ENCODE measurements at regions not wholly inside any gene's neighbourhood (a gene's known extent, or its start where the extent isn't known, plus 50 kb on each side); places are given as distances from the start of the nearest gene placed in this dataset.

GRCh38 chr3:158882445-158882844, 80.6 kb downstream of the MFSD1 start:
- no peak overlapping the region for H3K4me3 ChIP-seq (ENCODE audit: low read length)
- TF ChIP-seq ZNF274 (IDR thresholded peaks at IDR 0.05; ENCODE audit: low read depth, low read length), result no peak

GRCh38 chr3:158896729-158897128, 94.9 kb downstream of the MFSD1 start:
- H3K4me3 ChIP-seq (ENCODE audit: low read length), result no peak overlapping the region
- TF ChIP-seq ZNF274 (IDR thresholded peaks at IDR 0.05; ENCODE audit: low read depth, low read length), result no peak

- TF ChIP-seq ZNF274 (IDR thresholded peaks at IDR 0.05; ENCODE audit: low read depth, low read length), result no peak
- H3K4me3 ChIP-seq (ENCODE audit: low read length), result no peak overlapping the region
These were observed 104.9 kb downstream of the MFSD1 start for GRCh38 chr3:158906749-158907148.

DNA sequence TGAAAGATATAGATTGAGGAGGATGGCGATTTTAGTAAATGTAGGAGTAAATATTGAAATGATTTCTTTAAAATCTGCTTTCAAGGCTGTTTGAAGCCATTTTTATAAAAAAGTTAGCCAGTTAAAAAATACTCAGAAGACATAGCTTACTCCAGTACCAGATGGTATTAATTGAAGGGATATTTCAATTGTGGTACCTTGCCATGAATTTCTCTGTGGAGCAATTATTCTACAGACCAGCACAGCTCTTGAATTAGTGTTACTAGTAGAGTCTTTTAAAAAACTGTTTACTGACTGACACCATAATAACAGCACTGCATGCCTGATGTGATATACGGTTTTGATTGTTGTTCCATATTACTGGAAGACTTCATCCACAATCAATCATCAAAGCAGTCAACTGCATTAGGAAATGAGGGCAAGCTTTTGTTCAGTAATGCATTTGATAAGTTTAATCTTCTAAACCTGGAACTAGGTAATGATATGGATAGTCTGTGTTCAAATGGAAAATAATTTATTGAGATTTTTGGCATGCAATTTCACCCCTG, 106.4 kb downstream of the MFSD1 start:
- TF ChIP-seq ZNF274 (IDR thresholded peaks at IDR 0.05; ENCODE audit: low read depth, low read length), result no peak
- H3K4me3 ChIP-seq (ENCODE audit: low read length), result no peak overlapping the region

DNA sequence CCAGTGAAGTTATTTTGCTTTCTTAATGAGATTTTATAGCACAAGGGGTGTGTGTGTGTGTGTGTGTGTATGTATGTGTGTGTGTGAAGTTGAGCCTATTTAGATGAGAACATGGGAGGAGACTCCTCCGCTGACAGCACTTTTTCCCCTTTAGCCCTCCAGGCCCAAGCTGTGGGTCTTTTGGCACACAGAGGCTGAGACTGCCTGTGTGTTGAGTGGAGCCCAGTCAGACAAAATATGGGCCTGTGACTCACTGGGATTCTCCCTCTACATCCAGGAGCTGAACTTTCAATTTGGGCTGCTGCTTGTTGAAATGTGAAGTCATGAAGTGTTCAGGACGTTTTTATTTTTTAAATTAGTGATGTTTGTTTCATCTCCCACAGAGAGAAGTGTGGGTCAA, 108.0 kb downstream of the MFSD1 start:
- TF ChIP-seq ZNF274 (IDR thresholded peaks at IDR 0.05; ENCODE audit: low read depth, low read length), result no peak
- H3K4me3 ChIP-seq (ENCODE audit: low read length), result no peak overlapping the region

DNA sequence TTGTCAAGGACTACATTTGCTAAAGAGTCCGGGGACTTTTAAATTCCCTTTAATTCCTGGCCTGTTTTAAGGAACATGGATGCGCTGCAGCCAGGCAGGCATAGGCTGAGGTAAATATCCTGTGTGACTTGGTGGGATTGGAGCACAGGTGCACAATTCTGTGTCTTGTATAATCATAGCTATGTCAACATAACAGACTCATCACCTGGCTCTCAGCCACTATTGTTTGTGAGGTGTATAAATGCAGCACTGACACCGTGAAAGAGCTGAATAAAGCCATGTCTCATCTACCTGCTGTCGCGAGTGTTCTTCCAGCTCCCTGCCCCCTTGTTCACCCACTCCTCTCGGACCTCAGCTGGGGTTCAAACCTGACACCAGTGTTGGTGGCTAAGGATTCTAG, 109.7 kb downstream of the MFSD1 start:
- TF ChIP-seq ZNF274 (IDR thresholded peaks at IDR 0.05; ENCODE audit: low read depth, low read length), result no peak
- H3K4me3 ChIP-seq (ENCODE audit: low read length), result no peak overlapping the region

GRCh38 chr3:158912188-158912587, 110.3 kb downstream of the MFSD1 start:
- TF ChIP-seq ZNF274 (IDR thresholded peaks at IDR 0.05; ENCODE audit: low read depth, low read length), result no peak
- H3K4me3 ChIP-seq (ENCODE audit: low read length), result no peak overlapping the region

DNA sequence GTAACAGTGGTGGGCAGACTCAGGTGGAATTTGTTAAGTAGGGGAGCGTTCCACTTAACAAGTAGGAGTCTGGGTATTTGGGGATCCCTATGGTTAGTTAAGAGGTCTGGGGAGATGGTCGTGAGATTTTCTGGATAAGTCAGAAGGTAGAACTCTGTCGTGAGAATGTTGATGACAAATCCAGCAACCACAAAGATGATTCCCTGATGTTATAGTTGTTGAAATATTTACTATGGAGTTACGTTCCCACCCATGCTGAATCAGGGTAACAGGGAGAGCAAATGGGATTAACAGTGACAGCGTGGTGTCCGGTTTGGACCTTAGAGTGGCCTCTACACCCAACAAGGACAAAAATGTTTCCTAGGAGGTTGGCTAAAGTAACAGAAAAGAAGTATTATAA, 110.8 kb downstream of the MFSD1 start:
- TF ChIP-seq ZNF274 (IDR thresholded peaks at IDR 0.05; ENCODE audit: low read depth, low read length), result no peak
- no peak overlapping the region for H3K4me3 ChIP-seq (ENCODE audit: low read length)

DNA sequence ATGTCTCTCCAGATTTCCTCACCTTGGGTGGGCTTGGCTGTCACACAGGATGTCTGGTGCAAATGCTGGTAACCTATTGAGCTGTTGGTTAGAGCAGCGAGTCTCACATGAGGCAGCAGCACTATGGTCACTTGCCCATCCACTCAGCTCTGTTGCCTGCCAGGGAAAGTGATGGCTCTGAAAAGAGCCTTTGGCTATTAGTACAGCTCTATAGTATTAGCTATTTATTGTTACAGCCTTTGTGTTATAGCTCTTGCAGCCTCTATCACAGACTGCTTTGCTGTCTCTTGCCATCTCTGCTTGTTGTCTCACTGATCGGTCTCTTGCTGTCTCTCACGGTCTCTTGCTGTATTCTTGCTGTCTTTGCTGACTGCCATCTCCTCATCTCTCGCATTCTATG, 114.3 kb downstream of the MFSD1 start:
- H3K4me3 ChIP-seq (ENCODE audit: low read length), result no peak overlapping the region
- no peak for TF ChIP-seq ZNF274 (IDR thresholded peaks at IDR 0.05; ENCODE audit: low read depth, low read length)

- TF ChIP-seq ZNF274 (IDR thresholded peaks at IDR 0.05; ENCODE audit: low read depth, low read length), result no peak
These were observed 116.2 kb downstream of the MFSD1 start for GRCh38 chr3:158918008-158918407.

DNA sequence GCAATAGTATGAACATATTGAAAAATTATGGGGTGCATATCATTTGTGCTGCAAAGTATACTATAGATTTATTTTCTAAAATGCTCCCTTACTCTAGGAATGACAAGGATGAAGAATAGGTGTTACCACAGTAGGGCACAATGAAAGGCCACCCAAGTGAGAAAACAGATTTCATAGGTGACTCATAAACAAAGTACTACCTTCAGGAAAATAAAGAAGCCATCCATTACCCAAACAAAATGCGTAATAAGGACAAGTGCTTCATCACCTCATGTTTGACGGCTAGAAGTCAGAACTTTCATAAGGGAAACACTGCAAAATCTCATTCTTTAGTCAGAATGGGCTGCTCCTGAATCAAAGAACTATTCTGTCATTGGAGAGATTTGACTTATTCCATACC, 116.6 kb downstream of the MFSD1 start:
- no peak for TF ChIP-seq ZNF274 (IDR thresholded peaks at IDR 0.05; ENCODE audit: low read depth, low read length)
- no peak overlapping the region for H3K4me3 ChIP-seq (ENCODE audit: low read length)

More at GRCh38 chr3:158918008-158918407, 116.2 kb downstream of the MFSD1 start:
- H3K4me3 ChIP-seq (ENCODE audit: low read length), result no peak overlapping the region

GRCh38 chr3:158920371-158920770, 118.5 kb downstream of the MFSD1 start:
- no peak overlapping the region for H3K4me3 ChIP-seq (ENCODE audit: low read length)

DNA sequence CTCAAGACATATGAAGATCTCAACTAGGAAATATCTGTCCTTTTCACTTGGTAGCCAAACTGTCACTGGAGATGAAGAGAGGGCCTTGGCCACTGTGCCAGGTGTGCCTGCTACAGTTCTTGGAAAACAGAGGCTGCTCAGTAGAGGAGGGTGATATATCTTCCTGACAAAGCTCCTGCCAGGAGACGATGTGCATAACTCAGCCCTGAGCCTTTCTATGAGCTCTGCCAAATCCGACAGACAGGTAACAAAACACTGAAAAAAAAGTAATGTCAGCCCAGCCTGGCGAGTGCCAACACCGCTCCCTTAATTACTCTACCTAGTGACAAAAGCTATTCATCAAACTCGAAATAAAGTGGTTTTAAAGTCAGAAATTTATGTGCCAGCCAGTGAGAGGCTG, 123.2 kb downstream of the MFSD1 start:
- H3K4me3 ChIP-seq (ENCODE audit: low read length), result no peak overlapping the region
- TF ChIP-seq ZNF274 (IDR thresholded peaks at IDR 0.05; ENCODE audit: low read depth, low read length), result no peak

More at GRCh38 chr3:158920371-158920770, 118.5 kb downstream of the MFSD1 start:
- no peak for TF ChIP-seq ZNF274 (IDR thresholded peaks at IDR 0.05; ENCODE audit: low read depth, low read length)

GRCh38 chr3:158925828-158926494, 124.1 kb downstream of the MFSD1 start:
- no peak overlapping the region for H3K4me3 ChIP-seq (ENCODE audit: low read length)
- no peak for TF ChIP-seq ZNF274 (IDR thresholded peaks at IDR 0.05; ENCODE audit: low read depth, low read length)

DNA sequence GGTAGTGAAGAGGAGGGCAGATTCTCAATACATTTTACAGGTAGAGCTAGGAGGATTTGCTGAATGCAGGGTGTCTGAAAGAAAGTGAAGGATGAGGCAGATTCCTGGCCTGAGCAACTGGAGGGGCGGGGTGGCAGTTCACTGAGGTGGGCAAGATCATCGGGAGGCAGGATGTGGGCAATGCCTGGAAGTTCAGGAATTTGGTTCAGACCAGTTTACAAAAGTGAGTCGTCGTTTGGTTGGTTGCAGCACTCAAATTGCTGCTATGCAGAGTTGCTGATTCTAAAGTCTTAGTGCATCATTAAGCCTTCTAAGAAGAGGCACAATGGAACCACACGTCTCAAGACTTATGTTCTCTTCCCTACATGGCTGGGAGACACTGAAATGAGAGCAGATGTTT, 134.0 kb downstream of the MFSD1 start:
- TF ChIP-seq ZNF274 (IDR thresholded peaks at IDR 0.05; ENCODE audit: low read depth, low read length), result no peak
- no peak overlapping the region for H3K4me3 ChIP-seq (ENCODE audit: low read length)
